HEK293T (cell line): ENCODE measurements at regions not wholly inside any gene's neighbourhood (a gene's known extent, or its start where the extent isn't known, plus 50 kb on each side); places are given as distances from the start of the nearest gene placed in this dataset.

Experiments
- CTCF ChIA-PET: fragments of 350-600 bp; formaldehyde crosslinking; extraction: SDS; loops from one replicate; lab custom pipeline; 2021; ENCODE audit warnings: antibody characterized with exemption, inconsistent platforms; lab: Yijun Ruan, JAX
- POLR2A ChIA-PET: fragments of 350-600 bp; formaldehyde crosslinking; extraction: SDS; loops from one replicate; lab custom pipeline; 2020; ENCODE audit warnings: antibody characterized with exemption, inconsistent platforms; lab: Yijun Ruan, JAX
- DNase-seq: peaks from one replicate; pipeline ENCODE4 v3.0.0; 2012; ENCODE audit warnings: mixed read lengths; ENCODE audit errors: extremely low spot score
- ARNT ChIP-seq: fragments of 450-650 bp; IDR thresholded peaks from 2 replicates; pipeline ENCODE4 v1.6.1; 2017; ENCODE audit warnings: mild to moderate bottlenecking
- BHLHE40 ChIP-seq: fragments of 450-650 bp; IDR thresholded peaks from 2 replicates; pipeline ENCODE4 v1.6.1; 2016; ENCODE audit warnings: mild to moderate bottlenecking, moderate library complexity, borderline replicate concordance
- CTBP1 ChIP-seq: fragments of 450-650 bp; IDR thresholded peaks from 2 replicates; pipeline ENCODE4 v1.6.1; 2016; ENCODE audit warnings: borderline replicate concordance
- ELF4 ChIP-seq: fragments of 450-650 bp; IDR thresholded peaks from 2 replicates; pipeline ENCODE4 v1.6.1; 2017; ENCODE audit warnings: antibody characterized with exemption
- FOXA1 ChIP-seq: fragments of 450-650 bp; IDR thresholded peaks from 2 replicates; pipeline ENCODE4 v1.6.1; 2016; ENCODE audit warnings: mild to moderate bottlenecking
- FOXK2 ChIP-seq: fragments of 450-650 bp; IDR thresholded peaks from 2 replicates; pipeline ENCODE4 v1.6.1; 2016; ENCODE audit warnings: mild to moderate bottlenecking
- FOXM1 ChIP-seq: fragments of 450-650 bp; IDR thresholded peaks from 2 replicates; pipeline ENCODE4 v1.6.1; 2017; ENCODE audit warnings: mild to moderate bottlenecking, borderline replicate concordance
- HDGF ChIP-seq: fragments of 450-650 bp; IDR thresholded peaks from 2 replicates; pipeline ENCODE4 v1.6.1; 2017; ENCODE audit warnings: antibody characterized with exemption, borderline replicate concordance
- L3MBTL2 ChIP-seq: fragments of 450-650 bp; conservative IDR thresholded peaks from 2 replicates; pipeline ENCODE4 v1.6.1; 2016; ENCODE audit warnings: mild to moderate bottlenecking
- LEF1 ChIP-seq: fragments of 450-650 bp; IDR thresholded peaks from 2 replicates; pipeline ENCODE4 v1.6.1; 2017; ENCODE audit warnings: mild to moderate bottlenecking, borderline replicate concordance
- NFRKB ChIP-seq: fragments of 450-650 bp; IDR thresholded peaks from 2 replicates; pipeline ENCODE4 v1.6.1; 2016; ENCODE audit warnings: mild to moderate bottlenecking, moderate library complexity
- SP1 ChIP-seq: fragments of 450-650 bp; IDR thresholded peaks from 2 replicates; pipeline ENCODE4 v1.6.1; 2017
- SUZ12 ChIP-seq: fragments of 450-650 bp; IDR thresholded peaks from 2 replicates; pipeline ENCODE4 v1.6.1; 2016; ENCODE audit warnings: mild to moderate bottlenecking
- TARDBP ChIP-seq: fragments of 450-650 bp; IDR thresholded peaks from 2 replicates; pipeline ENCODE4 v1.6.1; 2016
- ZNF384 ChIP-seq: fragments of 450-650 bp; IDR thresholded peaks from 2 replicates; pipeline ENCODE4 v1.6.1; 2016
- TF ChIP-seq, protein P1 (sequence below): fragments of 450-650 bp; IDR thresholded peaks from 2 replicates; pipeline ENCODE4 v1.6.1; 2016

DNA sequence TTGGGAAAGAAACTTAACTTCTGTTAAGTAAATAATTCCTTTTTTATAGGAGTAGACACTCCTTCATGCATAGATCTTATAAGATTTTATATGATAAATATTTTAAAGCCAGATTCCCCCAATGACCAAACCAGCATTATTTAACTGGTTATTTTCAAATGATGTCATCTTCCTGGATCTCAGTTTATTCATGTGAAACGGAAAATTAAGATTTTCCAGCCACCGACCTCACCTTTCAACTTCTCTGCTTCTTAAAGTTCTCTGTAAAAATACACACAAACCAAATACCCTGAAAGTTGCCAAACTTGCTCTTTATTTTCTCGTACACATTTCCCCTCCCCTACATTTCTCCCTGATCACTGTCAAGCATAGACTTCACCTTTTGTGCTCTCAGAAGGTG is 364.2 kb downstream of the GALC start:
- POLR2A ChIA-PET, result no interaction called here

DNA sequence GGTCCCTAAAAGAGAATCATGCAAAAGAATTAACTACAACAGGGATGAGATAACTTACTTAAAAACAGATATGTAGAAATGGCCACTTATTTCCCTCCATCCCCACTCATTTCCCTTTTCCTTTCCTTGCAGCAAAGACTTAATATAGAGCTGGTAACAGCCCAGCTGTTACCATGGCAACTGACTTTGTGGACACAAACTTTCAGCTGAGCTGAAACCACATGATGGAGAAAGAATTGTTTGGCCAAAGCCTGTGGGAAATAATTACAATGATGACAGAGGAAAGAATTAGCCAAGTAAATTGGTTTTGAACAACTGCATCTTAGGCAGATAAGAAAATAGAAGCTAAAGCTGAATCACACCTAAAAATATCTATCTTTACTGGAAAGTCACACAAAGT is 364.9 kb downstream of the GALC start:
- DNase-seq, result no peak

More for the DNA sequence above, 364.2 kb downstream of the GALC start:
- CTCF ChIA-PET, result no interaction called here
- TF ChIP-seq SP1, result no peak
- no peak for TF ChIP-seq HDGF
- no peak for TF ChIP-seq CTBP1
- no peak for TF ChIP-seq FOXM1
- TF ChIP-seq, protein P1, sequence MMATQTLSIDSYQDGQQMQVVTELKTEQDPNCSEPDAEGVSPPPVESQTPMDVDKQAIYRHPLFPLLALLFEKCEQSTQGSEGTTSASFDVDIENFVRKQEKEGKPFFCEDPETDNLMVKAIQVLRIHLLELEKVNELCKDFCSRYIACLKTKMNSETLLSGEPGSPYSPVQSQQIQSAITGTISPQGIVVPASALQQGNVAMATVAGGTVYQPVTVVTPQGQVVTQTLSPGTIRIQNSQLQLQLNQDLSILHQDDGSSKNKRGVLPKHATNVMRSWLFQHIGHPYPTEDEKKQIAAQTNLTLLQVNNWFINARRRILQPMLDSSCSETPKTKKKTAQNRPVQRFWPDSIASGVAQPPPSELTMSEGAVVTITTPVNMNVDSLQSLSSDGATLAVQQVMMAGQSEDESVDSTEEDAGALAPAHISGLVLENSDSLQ, result no peak
- TF ChIP-seq NFRKB, result no peak
- TF ChIP-seq FOXK2, result no peak
- TF ChIP-seq L3MBTL2, result no peak
- TF ChIP-seq SUZ12, result no peak
- no peak for TF ChIP-seq ELF4
- TF ChIP-seq FOXA1, result no peak
- TF ChIP-seq TARDBP, result no peak
- no peak for DNase-seq

DNA sequence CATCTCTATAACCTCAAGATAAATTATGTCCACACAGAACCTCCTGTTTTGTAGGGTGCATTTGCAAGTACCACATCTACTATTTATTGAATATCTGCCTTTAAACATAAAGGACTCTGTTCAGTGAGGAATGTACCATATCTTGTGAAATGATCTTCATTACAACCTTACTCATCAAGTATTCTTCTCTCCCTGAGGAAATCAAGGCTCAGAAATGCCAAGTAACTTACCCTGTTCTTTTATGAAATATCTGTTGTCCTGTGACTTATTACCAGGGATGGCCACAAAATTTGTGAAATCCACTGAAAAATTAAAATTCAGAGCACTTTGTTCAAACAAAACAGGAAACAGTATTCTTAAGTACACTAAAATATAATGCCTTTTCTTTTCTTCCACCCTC is 366.7 kb downstream of the GALC start:
- ChIA-PET POLR2A (no interaction called here), CTCF (no interaction called here)
- TF ChIP-seq FOXM1, result no peak
- no peak for TF ChIP-seq FOXA1
- TF ChIP-seq CTBP1, result no peak
- TF ChIP-seq HDGF, result no peak
- no peak for TF ChIP-seq FOXK2
- TF ChIP-seq TARDBP, result no peak
- no peak for TF ChIP-seq SUZ12
- TF ChIP-seq, protein P1, result no peak
- TF ChIP-seq ZNF384, result no peak
- TF ChIP-seq LEF1, result no peak
- TF ChIP-seq ARNT, result no peak
- no peak for DNase-seq

More for the DNA sequence above, 364.9 kb downstream of the GALC start:
- TF ChIP-seq TARDBP, result no peak
- no peak for TF ChIP-seq FOXA1
- ChIA-PET POLR2A (no interaction called here), CTCF (interaction anchor here (0.6 kb wide), 1 partner anchor 1894 kb away, joined by 3 read pairs; no protein-coding TSS in a partner anchor)

DNA sequence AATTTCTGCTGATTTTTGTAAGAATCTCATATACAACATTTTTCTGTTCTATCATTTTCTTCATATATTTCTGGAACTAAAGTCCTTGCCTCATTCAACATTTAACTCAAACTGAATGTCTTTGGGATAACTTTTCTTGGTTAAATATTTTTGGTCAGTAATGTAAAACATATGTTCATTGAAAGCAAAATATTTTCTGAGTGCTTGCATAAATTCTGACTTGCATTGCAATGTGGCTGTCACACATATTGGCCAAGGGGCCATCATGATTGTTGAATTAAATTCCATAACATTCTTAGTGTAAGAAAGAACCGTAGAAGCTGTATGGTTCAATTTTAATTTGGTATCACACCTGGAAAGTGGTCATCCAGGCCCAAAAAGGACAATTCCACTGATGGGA is 369.4 kb downstream of the GALC start:
- DNase-seq, result no peak
- POLR2A ChIA-PET, result no interaction called here
- TF ChIP-seq FOXM1, result no peak
- TF ChIP-seq FOXK2, result no peak
- TF ChIP-seq ZNF384, result no peak
- TF ChIP-seq NFRKB, result no peak
- no peak for TF ChIP-seq SUZ12
- no peak for TF ChIP-seq ARNT
- TF ChIP-seq, protein P1, result no peak
- no peak for TF ChIP-seq BHLHE40
- TF ChIP-seq SP1, result no peak
- no peak for TF ChIP-seq CTBP1
- no peak for TF ChIP-seq HDGF
- no peak for TF ChIP-seq TARDBP
- no peak for TF ChIP-seq L3MBTL2
- no peak for TF ChIP-seq ELF4
- CTCF ChIA-PET, result no interaction called here

DNA sequence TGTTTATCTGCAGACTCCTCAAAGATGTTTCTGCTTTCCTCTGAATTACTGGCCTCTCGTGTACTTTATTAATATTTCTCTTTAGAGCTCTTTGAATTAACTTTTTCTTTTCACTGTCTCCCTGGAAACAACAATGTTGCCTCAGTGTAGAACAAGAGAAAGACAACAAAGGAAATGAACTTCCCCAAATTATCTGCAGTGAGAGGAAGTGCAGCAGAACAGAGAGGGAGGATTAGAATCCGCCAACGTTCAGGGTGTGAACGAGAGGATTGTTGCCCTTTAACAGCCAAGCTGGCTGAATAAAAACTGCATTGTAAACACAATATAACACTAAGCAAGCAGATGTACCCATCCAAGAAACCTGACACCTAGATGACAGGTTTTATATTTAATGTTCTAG is 375.9 kb downstream of the GALC start:
- ChIA-PET POLR2A (no interaction called here), CTCF (no interaction called here)
- DNase-seq, result no peak
- TF ChIP-seq TARDBP (no peak), ARNT (no peak), FOXK2 (no peak), SUZ12 (no peak), HDGF (no peak), FOXA1 (no peak), ZNF384 (no peak), FOXM1 (no peak), NFRKB (no peak), SP1 (no peak), L3MBTL2 (no peak), LEF1 (no peak), CTBP1 (no peak), BHLHE40 (no peak), ELF4 (no peak)
- TF ChIP-seq, protein P1, result no peak
